CD4-positive, alpha-beta T cell treated with Interleukin-10 for 1 hour (primary cell): ENCODE measurements at regions not wholly inside any gene's neighbourhood (a gene's known extent, or its start where the extent isn't known, plus 50 kb on each side); places are given as distances from the start of the nearest gene placed in this dataset.

Source experiments
- DNase-seq: peaks from one replicate; pipeline ENCODE4 v3.0.0-alpha.2; 2020

DNA sequence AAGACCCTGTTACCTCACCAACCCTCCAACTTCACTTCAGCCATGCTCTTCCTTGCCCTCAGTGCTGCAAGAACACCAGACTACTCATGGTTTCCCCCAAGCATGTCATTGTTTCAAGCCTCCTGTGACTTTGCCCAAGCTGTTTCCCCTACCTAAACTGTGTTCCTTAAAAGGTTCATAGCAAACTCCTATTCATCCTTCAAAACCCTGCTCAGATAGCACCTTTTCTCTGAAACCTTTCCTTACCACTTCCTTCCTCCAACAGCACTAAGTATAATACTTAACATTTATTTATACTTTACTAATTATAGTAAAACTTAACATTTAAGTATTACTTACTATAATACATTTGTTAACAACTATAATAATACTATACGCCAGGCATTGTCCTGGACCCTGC lies 136.2 kb downstream of the CCT6B start:
- no peak for DNase-seq

DNA sequence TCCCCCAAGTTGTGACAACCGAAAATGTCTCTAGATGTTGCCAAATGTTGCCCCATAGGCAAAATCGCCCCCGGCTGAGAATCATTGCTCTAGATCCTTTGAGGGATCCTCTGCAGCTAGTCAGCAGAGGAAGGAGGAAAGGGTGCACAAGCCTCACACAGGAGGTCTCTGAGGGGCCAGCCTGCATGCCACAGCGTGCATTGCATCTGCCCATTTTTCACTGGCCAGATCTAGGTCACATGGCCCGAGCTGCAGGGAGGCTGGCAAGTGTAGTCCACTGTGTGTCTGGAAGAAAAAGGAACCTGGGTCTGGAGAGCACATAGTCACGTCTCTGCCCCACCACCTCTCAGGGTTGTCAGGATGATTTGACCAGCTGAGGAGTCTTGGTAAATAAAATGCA lies 138.2 kb downstream of the CCT6B start:
- no peak for DNase-seq

DNA sequence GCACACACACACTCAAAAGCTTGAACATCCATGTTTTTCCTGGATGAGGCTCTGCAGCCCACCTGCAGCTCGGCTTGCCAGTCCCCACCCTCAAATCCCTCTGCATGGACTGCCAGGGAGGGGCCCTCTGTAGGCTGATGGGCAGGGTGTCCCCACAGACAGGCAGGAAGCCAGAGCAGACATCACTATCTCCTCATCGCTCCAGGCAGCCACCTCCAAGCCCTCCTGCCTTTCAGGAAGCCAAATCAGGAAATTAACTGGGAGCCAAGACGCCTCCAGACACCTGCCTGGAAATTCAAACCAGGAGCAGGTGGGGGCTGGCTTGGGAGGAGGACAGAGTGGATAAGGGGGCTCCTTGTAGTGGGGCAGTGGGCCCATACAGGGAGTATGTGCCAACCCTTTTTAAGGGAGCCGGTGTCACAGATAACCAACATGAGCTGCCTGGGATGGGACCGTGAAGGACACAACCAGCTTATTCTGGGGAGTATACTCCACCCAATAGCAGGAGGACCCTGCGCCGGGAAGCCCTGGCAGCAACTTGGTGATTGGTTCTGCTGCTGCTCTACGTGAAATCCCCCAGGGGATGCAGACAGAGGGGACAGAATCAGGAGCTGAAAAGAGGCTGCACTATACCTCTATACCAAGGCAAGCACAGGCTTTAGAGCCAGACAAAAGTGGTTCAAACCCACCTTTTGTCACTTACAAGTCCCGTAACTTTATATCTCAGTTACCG lies 139.1 kb downstream of the CCT6B start:
- DNase-seq, result no peak

DNA sequence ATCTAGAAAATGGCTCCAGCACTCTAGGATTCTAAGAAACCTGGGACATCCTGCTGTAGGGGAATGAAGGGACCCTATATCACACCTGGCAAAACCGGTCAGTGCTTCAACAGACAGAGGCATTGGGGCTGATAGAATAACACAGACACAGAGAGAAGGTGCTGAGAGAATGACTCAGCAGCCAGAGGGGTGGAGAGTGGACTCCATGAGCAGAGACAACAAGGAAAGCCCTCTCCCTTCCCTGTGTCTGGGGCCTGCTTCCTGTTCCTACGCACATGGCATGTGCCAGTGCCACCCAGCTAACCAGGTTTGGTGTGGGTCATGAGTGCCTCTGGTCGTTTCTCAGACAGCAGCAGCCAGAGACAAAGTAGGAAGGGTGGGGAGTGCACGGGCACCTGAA lies 140.3 kb downstream of the CCT6B start:
- no peak for DNase-seq

DNA sequence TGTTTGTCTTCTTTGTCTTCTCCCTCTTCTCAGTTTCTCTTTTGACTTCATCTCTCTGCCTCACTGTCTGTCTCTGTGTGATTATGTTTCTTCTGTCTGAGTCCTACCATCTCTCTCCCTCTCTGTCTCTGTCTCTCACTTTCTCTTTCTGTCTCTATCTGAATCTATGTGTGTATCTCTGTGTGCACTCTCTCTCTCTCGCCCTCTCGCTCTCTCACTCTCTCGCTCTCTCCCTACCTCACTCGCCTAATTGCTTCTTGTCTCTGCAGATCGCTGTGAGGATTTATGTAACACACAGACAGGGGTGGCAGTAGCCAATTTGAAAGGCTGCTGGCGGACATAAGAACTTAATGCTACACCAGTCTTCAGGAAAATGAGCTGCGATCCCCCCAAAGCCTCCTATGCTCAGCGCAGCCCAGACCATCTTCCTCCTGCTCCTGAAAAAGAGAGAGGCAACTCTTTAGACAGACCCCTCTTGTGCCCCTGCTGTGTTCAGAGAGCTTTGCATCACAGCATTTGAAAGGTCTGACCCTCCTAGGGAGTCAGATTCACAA lies 140.9 kb downstream of the CCT6B start:
- DNase-seq, result no peak

DNA sequence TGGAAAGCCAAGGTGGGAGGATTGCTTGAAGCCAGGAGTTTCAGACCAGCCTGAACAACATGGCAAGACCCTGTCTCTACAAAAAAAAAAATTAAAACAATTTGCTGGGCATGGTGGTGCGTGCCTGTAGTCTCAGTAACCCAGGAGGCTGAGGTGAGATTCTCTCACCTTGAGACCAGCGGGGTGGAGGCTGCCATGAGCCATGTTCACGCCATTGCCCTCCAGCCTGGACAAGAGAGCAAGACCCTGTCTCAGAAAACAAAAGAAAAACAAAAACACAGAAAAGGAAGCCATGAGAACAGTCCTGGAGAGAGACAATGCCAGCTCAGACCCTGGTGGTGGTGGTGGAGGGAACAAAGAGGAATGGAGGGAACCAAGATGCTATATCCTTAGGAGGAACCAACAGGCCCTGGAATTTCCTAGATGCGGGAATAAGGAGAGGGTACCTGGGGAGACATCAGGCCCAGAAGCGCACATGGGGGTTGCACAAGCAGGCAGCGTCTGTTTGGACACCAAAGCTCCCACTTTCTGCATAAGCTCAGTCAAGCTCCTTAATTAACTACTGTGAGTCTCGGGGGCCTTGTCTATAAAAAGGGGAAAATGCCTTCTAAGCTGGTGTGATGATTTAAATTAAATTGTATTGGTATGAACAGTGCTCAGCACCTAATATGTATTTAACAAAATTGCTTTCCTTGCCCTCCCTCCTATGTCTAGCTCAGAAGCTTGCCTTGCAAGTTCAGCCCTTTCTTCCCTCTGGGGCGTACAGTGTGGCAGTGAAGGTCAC lies 143.8 kb downstream of the CCT6B start:
- no peak for DNase-seq

DNA sequence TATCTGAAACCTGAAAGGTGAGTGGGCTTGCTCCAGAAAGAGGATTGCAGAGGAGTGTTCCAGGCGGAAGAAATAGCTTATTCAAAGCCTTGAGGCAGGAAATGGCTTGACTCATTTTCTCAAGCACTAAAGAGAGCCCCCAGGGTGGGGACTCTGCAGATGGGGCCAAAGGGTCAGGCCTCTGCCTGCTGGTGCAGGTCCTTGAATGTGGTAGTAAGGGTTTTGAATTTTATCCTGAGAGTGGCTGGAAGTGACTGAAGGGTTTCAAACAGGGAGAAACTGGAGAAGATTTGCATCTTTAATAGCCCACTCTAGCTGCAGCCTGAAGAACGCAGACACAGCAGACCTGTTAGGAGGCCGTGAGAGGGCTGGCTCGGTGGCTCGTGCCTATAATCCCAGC lies 144.4 kb downstream of the CCT6B start:
- no peak for DNase-seq

DNA sequence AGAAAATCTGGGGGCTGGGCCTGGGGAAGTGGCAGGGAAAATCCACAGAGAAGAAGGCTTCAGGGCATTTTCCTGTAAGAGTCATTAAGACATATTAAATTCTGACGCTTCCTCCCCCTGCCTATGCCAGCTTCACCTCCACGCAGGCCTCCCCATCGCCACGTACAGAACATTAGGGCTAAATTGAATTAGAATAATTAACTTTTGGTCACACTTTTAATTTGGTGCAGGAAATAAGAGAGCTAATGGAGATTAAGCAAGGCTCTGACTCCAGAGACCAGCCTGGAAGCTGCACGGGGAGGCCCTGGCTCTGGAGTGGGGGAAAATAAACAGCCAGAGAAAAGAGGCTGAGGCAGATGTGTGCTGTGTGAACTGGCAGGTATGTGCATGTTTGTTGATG lies 148.0 kb downstream of the CCT6B start:
- no peak for DNase-seq

DNA sequence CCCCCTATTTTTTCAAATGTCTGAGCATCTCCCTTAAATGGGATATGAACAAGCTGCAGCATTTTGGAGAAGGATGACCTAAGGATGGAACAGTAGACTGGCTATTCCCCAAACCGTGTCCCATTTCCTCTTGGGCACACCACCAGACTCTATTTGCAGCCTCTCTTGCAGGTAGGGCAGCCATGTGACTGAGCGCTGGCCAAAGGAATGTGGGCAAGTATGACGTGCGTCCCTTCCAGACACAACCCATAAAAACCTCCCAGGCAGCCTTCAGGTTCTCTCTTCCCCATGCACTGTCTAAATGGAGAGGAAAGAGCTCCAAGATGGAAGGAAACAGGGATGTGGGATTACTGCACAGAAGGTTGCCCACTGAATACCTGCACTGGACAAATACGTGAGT lies 149.7 kb downstream of the CCT6B start:
- no peak for DNase-seq

DNA sequence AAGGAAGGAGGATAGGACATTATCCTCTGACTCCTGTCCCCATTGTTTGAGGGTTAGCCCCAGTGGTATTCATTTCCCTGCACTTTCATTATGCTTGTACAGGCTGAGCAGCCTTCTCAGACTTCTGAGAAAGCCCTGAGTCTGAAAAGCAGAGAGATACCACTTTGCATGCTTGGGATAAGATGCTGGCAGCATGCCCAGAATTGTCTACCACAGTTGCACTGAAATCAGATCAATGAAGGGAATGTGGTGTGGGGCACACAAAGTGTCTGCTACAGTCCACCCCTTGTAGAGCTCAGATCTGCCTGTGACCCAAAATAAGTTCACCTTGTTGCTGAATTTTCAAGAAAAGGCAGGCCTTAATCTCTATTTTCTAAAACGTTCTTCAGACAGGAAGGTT lies 160.6 kb downstream of the CCT6B start:
- no peak for DNase-seq

DNA sequence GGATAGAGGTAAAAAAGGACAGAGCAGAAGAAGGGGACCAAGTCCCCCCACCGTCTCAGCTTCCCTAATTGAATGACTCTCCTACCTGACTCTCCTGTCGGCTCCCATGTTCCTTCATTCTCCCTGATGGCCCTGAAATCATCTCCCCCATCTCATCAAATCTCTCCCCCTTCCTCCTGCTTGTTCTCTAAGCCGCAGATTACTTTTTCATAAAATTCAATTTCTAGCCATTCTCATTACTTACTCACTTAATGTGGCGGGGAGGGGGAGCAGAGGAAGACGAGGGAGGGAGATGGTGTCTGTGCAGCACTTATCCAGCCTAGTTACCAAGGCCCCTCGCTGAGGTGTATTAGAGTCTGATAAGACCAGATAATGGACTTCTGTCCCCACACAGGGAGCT lies 161.5 kb downstream of the CCT6B start:
- no peak for DNase-seq

DNA sequence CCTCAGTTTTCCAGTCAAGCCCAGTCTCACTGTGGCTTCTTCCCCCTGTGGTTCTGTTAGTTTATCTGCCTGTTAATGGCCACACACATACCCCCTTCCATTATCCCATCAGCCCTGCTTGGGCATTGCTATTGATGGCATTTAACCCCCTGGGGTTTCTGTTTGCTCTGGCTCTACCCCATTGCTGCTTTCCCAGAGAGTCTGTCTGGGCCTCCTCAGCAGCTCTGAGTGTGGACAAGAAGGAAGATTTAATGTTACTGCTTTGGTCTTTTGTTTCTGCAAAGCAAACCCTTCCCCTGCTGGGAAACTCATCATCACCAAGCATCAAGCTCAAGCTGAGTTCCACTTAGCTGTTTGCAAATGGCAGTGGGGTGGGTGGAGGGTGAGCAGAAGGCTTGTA lies 162.7 kb downstream of the CCT6B start:
- no peak for DNase-seq

DNA sequence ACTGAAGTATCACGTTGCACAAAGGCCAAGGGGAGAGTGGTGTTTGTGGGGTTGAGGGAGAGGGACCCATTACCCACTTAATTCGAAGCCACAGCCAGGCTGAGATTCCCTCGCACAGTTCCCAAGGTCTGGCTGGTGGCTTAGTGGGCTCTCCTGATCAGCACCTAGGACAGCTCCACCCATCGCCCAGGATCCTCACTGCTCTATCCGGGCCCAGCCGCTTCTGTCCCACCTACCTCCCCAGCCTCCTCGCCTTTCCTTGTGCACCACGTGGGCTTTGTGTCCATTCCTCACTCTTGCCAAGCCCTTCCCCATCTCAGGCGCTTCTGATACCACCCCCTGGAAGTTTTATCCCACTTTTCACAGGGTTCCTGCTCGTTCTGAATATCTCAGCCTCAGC lies 163.5 kb downstream of the CCT6B start:
- peak; percentile 2 for DNase-seq

DNA sequence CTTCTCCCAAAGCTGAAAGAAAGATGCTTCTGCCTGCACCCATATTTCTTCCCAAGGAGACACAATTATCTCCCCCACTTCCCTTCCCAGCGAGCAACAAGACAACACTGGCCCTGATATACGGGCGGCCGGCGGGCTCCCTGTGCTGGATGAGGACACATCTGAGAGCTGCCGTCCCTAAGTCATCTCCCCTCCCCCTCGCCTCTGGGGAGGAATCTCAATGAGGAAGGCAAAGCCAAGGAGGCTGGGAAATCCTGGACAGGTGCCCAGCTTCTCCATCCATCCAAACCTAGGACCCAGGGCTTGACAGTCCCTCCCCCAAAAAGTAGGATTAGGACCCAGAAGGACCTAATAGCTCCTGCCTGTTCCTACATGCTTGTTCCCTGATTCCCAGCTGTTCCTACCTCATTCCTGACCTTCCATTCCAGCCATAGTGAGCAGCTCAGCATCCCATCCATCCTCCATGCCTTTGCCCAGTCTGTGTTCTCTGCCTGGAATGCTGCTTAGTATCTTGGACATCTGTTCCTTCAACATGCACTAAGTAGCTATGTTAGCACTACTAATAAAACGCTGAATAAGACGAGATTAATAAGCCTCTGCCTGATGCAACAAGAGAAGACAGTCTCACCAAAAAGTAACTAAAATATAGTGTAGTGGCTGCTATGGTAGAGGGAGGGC lies 167.9 kb downstream of the CCT6B start:
- DNase-seq, result no peak

DNA sequence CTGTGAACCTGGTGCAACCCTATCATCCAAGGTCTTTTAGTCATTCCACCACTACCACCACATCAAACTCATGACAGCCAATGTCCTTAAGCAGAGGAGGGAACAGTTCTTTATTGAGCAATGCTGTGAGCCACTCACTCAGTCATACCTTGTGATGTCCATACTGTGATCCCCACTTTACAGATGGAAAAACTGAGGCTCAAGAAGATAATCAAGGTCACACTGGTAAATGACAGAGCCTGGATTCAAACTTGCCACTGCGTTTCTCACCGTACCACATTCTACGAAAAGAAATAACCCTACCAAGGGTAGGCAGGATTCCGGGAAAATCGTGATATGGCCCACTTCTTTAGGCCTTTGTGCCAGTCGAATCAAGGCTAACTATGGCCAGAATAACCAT lies 172.6 kb downstream of the CCT6B start:
- no peak for DNase-seq

DNA sequence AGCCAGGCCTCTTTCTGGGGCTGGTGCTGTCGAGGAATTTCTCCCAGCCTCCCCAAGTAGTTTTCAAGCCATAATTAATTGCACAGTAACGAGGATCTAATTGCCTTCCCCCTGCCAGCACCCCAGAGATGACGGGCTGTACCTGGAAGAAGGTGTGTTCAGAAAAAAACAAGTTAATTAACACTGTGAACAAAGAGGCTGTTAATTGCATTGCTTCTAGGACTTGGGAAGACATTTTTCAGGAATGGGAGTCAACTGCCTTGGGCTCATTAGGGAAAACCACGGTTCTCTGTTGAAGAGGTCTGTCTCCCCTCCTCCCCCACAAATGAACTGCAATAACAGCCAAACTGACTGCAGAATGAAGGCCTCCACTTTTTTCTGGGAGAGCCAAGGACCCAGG lies 176.7 kb downstream of the CCT6B start:
- no peak for DNase-seq

DNA sequence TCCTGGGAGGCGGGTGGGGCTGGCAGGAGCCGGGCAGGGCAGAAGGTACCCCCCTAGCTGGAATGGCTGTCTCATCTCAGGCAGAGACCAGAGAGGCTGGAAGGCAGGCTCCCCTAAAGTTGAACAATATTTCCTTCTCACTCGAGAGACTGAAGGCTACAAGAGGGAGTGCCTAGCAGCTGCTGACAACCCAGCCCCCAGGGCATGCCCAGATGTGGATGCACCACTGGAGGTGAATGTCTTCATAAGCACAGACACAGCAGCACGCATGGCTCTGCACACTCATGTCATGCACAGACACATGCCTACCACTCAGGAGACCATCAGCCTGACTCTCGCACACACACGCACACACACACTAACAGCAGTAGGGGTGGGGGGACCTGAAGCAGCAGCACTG lies 179.0 kb downstream of the CCT6B start:
- DNase-seq, result no peak

DNA sequence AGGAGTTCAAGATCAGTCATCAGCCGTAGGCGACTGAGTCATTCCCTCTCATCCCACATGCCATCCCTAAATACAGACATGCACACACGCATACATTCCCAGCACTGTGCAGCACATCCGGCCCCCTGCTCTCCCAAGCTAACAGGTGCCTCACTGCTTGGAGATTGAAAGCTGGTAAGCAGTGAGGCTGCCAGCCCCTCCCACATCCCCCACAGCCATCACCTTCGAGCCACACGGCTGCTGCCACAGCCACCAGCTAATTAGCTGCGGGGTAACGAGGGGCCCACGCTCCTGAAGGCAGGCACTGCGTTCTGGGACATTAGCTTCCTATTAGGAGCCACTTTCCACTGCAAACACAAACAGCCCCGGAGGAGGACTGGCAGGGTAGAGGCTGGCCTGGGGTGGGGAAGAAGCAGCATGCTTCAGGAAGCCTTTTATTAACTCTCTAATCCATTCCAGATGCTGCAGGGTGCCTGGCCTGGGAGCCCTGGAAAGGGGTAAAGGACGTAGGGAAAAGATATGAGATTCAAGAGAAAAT lies 179.6 kb downstream of the CCT6B start:
- DNase-seq, result no peak

DNA sequence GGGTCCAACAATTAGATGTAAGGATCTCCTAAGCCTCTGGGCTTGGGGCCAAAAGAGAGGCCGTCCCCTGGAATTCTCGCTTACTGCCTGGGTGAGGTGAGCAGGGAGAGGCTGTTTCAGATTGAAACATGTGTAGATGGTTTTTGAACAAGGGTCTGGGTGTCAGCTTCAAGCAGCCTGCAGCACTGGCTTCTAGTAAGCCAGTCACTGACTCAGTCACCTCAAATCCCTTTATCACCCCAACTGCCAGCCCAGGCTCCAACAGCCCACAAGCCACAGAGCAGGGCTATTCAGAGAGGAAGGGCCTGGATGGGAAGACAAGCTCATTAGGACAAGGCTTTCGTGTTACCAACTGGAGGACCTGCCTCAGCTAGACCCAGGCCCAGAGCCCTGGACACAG lies 180.2 kb downstream of the CCT6B start:
- no peak for DNase-seq

DNA sequence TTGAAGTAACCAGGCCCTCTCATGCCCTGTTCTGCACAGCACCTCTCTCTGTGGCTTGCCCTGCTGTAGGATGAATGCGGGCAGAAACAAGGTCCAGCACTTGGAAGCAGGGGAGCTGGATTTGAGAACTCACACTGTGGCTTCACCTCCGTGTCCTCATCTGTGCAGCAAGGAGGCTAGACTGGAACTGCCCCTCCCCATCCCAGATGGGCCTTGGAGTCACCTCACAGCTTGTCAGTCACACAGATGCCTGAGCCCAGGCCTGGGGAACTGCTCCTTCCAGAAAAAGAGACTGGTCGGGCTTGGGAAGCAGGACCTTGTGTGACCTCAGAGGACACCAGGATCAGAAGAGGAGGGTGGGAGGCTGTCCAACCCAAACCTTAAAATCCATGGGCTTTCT lies 180.8 kb downstream of the CCT6B start:
- no peak for DNase-seq

DNA sequence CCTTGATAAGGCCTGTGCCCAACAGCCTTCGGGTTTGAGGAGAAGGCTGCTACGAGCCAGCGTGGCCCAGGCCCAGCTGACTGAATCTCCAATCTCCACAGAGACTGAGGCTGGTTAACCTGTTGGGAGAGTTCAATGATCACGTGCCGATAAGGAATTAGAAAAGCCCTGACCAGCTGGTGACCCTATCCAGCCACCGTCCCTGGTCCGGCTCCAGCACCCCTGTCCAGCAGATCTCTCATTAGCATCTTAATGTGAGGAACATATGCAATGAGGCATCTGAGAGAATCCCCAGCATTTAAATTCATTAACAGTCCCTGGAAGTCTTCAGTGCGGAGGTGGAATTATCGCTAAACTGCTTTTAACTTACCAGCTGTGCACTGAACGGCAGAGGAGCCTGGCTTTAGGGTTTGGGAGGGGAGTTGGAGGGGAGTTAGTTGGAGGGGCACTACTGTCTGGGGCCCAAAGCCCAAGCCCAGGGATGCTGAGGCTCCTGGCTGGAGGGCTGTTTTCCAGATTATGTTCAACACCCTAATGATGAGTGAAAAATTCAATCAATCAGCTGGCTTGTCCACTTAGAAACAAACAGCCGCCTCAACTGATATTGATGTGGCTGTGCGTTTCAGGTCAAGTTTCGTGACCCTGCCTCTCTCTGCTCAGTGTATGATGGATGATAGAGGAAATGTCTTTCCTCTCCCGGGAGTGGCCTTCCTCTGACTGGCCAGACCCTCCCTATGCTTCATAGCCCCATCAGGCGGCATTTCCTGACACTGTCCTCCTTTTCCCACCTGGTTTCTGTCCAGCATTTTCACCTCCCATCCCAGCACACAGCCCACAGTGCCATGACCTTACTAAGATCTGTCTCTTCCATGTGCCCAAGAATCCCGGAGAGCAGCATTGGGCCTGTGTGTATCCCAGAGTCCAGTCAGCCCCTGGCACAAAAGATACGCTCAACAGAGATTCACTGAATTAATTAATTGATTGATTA lies 184.5 kb downstream of the CCT6B start:
- DNase-seq, result no peak

DNA sequence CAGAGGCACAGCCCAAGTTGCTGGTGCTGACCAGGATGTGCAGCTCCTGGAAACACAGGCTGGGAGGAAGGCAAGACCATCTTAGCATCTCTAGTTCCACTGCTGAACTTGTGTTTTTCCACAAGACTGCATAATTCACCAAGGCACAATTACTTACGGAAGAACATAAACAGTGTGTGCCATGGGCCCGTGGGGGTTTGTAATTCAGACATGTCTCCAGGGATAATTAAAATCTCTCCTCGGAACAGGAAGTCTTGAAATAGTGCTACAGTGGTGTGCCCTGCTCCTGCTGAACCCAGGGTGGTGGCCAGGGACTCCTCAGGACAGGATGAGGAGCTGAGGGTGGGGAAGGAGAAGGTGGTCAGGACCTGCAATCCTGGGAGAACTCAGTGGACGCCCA lies 188.2 kb downstream of the CCT6B start:
- no peak for DNase-seq
